HCT116 (cell line): ENCODE measurements at regions not wholly inside any gene's neighbourhood (a gene's known extent, or its start where the extent isn't known, plus 50 kb on each side); places are given as distances from the start of the nearest gene placed in this dataset.

Experiments used
- EGR1 ChIP-seq: IDR thresholded peaks from 2 replicates; pipeline ENCODE4 v1.6.1; 2012; ENCODE audit warnings: low read depth
- ELF1 ChIP-seq: IDR thresholded peaks from 2 replicates; pipeline ENCODE4 v1.6.1; 2012; ENCODE audit warnings: low read depth, borderline replicate concordance
- EZH2 ChIP-seq: fragments of 200-600 bp; sonication (generic); IDR thresholded peaks from 2 replicates; pipeline ENCODE4 v1.6.1; 2017; ENCODE audit warnings: antibody characterized with exemption, mixed run types
- EZH2phosphoT487 ChIP-seq: fragments of 200-600 bp; IDR thresholded peaks from 2 replicates; pipeline ENCODE4 v1.6.1; 2018; ENCODE audit warnings: antibody characterized with exemption, borderline replicate concordance
- JUND ChIP-seq: IDR thresholded peaks from 2 replicates; pipeline ENCODE4 v1.6.1; 2012
- POLR2A ChIP-seq: IDR thresholded peaks from 2 replicates; pipeline ENCODE4 v1.7.0; 2011; ENCODE audit warnings: borderline replicate concordance; ENCODE audit not compliant: insufficient read depth, insufficient read length; ENCODE audit errors: extremely low read depth
- POLR2AphosphoS5 ChIP-seq: IDR thresholded peaks from 2 replicates; pipeline ENCODE4 v1.6.1; 2011; ENCODE audit warnings: mild to moderate bottlenecking, low read depth, low read length, moderate library complexity
- TCF7L2 ChIP-seq: IDR thresholded peaks from 2 replicates; pipeline ENCODE4 v1.7.0; 2011; ENCODE audit warnings: borderline replicate concordance, inconsistent platforms; ENCODE audit not compliant: insufficient read depth, insufficient read length; ENCODE audit errors: extremely low read depth
- TF ChIP-seq, protein P1 (sequence below), 3 experiments: fragments of 200-600 bp in 1 of 3; sonication (generic) in 1 of 3; IDR thresholded peaks in 2 of 3; conservative IDR thresholded peaks in 1 of 3; 2 replicates each; pipeline ENCODE4 v1.5.1; 2012 to 2017; ENCODE audit warnings: low read depth in 2 of 3, low read length in 2 of 3, antibody characterized with exemption in 1 of 3, borderline replicate concordance in 1 of 3, control low read depth in 1 of 3, mild to moderate bottlenecking in 1 of 3, mixed read lengths in 1 of 3, mixed run types in 1 of 3, moderate library complexity in 1 of 3; ENCODE audit not compliant: insufficient read depth in 1 of 3
- TF ChIP-seq, protein P2 (sequence below): IDR thresholded peaks from 2 replicates; pipeline ENCODE4 v1.6.1; 2012

DNA sequence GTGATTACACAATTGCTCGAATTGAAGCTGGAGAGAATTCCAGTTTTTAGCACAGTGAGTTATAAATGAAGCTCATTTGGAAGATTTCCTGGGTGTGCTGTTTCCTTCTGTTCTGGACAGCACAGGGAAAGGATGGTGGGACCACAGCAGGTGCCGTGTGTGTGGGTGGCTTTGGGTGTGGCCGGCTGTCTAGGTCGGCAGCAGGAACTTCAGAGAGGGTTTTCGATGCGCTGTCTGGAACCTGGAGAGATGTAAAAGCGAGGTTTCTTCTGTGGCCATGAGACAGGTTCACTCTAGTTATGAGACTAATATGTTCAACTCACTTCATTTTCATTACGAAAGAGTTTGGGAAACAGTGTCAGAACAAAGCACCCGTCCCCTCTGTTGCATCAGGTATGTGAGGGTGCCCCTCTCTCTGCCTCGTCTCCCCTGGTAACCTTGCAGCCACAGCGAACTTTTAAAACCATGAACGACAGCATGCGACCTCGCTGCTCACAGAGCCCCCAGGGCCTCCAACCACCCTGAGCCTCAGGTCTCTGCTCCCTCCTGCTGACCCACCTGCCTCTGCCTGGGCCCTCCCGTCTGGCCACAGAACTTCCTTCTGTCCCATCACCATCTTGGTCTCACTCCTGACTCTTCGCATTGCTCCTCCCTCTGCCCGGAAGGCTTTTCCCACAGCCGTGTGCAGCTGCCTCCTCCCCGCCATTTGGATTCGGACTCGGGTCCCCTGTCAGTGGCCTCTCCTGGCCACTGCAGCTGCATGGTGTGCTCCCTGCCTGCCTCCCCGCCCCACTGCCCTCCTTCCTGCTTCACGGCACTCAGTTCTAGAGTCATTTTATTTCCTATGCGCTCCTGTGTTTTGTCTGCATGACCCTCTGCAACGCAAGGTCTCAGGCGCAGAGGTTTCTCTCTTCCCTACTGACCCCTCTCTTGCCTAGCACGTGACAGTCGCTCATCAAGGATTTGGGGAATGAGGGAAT is 151.2 kb downstream of the NDUFA10 start:
- TF ChIP-seq, protein P1, sequence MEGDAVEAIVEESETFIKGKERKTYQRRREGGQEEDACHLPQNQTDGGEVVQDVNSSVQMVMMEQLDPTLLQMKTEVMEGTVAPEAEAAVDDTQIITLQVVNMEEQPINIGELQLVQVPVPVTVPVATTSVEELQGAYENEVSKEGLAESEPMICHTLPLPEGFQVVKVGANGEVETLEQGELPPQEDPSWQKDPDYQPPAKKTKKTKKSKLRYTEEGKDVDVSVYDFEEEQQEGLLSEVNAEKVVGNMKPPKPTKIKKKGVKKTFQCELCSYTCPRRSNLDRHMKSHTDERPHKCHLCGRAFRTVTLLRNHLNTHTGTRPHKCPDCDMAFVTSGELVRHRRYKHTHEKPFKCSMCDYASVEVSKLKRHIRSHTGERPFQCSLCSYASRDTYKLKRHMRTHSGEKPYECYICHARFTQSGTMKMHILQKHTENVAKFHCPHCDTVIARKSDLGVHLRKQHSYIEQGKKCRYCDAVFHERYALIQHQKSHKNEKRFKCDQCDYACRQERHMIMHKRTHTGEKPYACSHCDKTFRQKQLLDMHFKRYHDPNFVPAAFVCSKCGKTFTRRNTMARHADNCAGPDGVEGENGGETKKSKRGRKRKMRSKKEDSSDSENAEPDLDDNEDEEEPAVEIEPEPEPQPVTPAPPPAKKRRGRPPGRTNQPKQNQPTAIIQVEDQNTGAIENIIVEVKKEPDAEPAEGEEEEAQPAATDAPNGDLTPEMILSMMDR (IDR thresholded peaks at IDR 0.05 in 2 of 3, conservative IDR thresholded peaks at IDR 0.05 in 1 of 3; ENCODE audit: borderline replicate concordance in 1 of 3, insufficient read depth in 1 of 3, low read depth in 2 of 3, low read length in 2 of 3) = no peak
- no peak for TF ChIP-seq POLR2A
- no peak for TF ChIP-seq EGR1
- no peak for TF ChIP-seq JUND
- TF ChIP-seq EZH2 = no peak
- no peak for TF ChIP-seq ELF1
- TF ChIP-seq EZH2phosphoT487 = no peak
- TF ChIP-seq, protein P2, sequence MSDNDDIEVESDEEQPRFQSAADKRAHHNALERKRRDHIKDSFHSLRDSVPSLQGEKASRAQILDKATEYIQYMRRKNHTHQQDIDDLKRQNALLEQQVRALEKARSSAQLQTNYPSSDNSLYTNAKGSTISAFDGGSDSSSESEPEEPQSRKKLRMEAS = no peak
- TF ChIP-seq TCF7L2 = no peak
- no peak for TF ChIP-seq POLR2AphosphoS5
